Panc1 (cell line): ENCODE measurements at regions not wholly inside any gene's neighbourhood (a gene's known extent, or its start where the extent isn't known, plus 50 kb on each side); places are given as distances from the start of the nearest gene placed in this dataset.

ENCODE experiments used
- ATAC-seq: fragments of 200-7000 bp; cut with Tn5 transposase; 2 replicates; pipeline ENCODE4 v1.9.1; 2020; ENCODE audit warnings: mild to moderate bottlenecking, moderate library complexity
- BruUV-seq: library from RNA; stranded (reverse); fragments of 400-500 nt; replicated peaks from 2 replicates; lab custom pipeline; 2021; lab: Mats Ljungman, UMichigan
- CTCF ChIA-PET: fragments of 300-600 bp; sonication (Branson Sonifier 250); formaldehyde crosslinking; loops from one replicate; lab custom pipeline; 2022; ENCODE audit warnings: antibody characterized with exemption; lab: Charles Lee
- POLR2A ChIA-PET: fragments of 300-600 bp; sonication (Branson Sonifier 250); formaldehyde crosslinking; loops from one replicate; lab custom pipeline; 2022; ENCODE audit warnings: antibody characterized with exemption; lab: Charles Lee
- DNase-seq: peaks from one replicate; pipeline ENCODE4 v3.0.0-alpha.2; 2010; ENCODE audit warnings: low read depth, low spot score
- H3K27ac ChIP-seq: 2 replicates; pipeline ENCODE4 v1.5.1; 2011; ENCODE audit warnings: mild to moderate bottlenecking, low read length, inconsistent platforms
- H3K27me3 ChIP-seq: fragments of 200-500 bp; sonication (Bioruptor generic); 2 replicates; pipeline ENCODE4 v1.6.0; 2014; ENCODE audit warnings: low read length, inconsistent platforms; ENCODE audit not compliant: control insufficient read depth, insufficient read depth
- H3K36me3 ChIP-seq: fragments of 200-500 bp; sonication (Bioruptor generic); 2 replicates; pipeline ENCODE4 v1.5.1; 2014; ENCODE audit warnings: inconsistent platforms, mild to moderate bottlenecking, low read length, moderate library complexity; ENCODE audit not compliant: control insufficient read depth, insufficient read depth
- H3K4me1 ChIP-seq: 2 replicates; pipeline ENCODE4 v1.5.1; 2011; ENCODE audit warnings: inconsistent platforms, mild to moderate bottlenecking, low read length, moderate library complexity; ENCODE audit not compliant: control insufficient read depth, insufficient read depth
- H3K4me3 ChIP-seq, 2 experiments: 2 replicates each; pipeline ENCODE4 v1.5.1; 2011 to 2012; ENCODE audit warnings: low read depth in 2 of 2, low read length in 2 of 2, mild to moderate bottlenecking in 2 of 2, inconsistent platforms in 1 of 2, moderate library complexity in 1 of 2
- H3K9me3 ChIP-seq: fragments of 200-500 bp; sonication (Bioruptor generic); 2 replicates; pipeline ENCODE4 v1.5.1; 2014; ENCODE audit warnings: low read depth, mild to moderate bottlenecking, inconsistent platforms, low read length, moderate library complexity; ENCODE audit not compliant: control insufficient read depth, insufficient read depth
- POLR2AphosphoS5 ChIP-seq: IDR thresholded peaks from 2 replicates; pipeline ENCODE4 v1.6.1; 2012; ENCODE audit warnings: mild to moderate bottlenecking, low read depth, low read length, moderate library complexity
- REST ChIP-seq, 2 experiments: IDR thresholded peaks; 2 replicates each; pipeline ENCODE4 v1.6.1; 2011 to 2012; ENCODE audit warnings: low read depth in 2 of 2, control low read depth in 1 of 2, low read length in 1 of 2, mild to moderate bottlenecking in 1 of 2, moderate library complexity in 1 of 2; ENCODE audit not compliant: insufficient read depth in 1 of 2
- SIN3A ChIP-seq: IDR thresholded peaks from 2 replicates; pipeline ENCODE4 v1.6.1; 2012; ENCODE audit warnings: low read depth, mild to moderate bottlenecking, low read length, moderate library complexity, borderline replicate concordance; ENCODE audit not compliant: insufficient read depth
- TCF7L2 ChIP-seq: IDR thresholded peaks from 2 replicates; pipeline ENCODE4 v1.6.1; 2011; ENCODE audit warnings: mild to moderate bottlenecking, low read depth, low read length, inconsistent platforms
- in situ Hi-C: cut with HindIII; loops from 2 replicates; pipeline ENCODE4 v1.10.0; 2016; ENCODE audit warnings: low sequenced_read_pairs, low pct_unique_long_range_greater_than_20kb
- intact Hi-C: fragments of 100-400 bp; cut with micrococcal nuclease; formaldehyde crosslinking; loops from one replicate; pipeline ENCODE4 v1.10.0; 2022; ENCODE audit not compliant: unreplicated experiment
- TF ChIP-seq, protein P1 (sequence below): fragments of 450-650 bp; IDR thresholded peaks from 2 replicates; pipeline ENCODE4 v1.5.1; 2017; ENCODE audit warnings: mild to moderate bottlenecking

GRCh38 chr2:188870289-188870688 lies 103.9 kb upstream of the COL3A1 start:
- in situ Hi-C loops, result no loop called here
- Histone ChIP-seq H3K4me1 (no peaks in the 10 kb centered on the region), H3K36me3 (no peaks in the 10 kb centered on the region), H3K9me3 (no peaks in the 10 kb centered on the region), H3K27me3 (no peaks in the 10 kb centered on the region), H3K4me3 (no peak overlapping the region), H3K27ac (no peak overlapping the region)
- no TSS peak for BruUV-seq
- ATAC-seq (no peak), DNase-seq (no peak)
- POLR2A ChIA-PET, result no interaction called here
- intact Hi-C loops, result no loop called here
- CTCF ChIA-PET, result interaction anchor here (0.6 kb wide), 1 partner anchor 356 kb away, joined by 5 read pairs; no protein-coding TSS in a partner anchor
- TF ChIP-seq POLR2AphosphoS5 (no peak), SIN3A (no peak), TCF7L2 (no peak), REST (IDR thresholded peaks at IDR 0.05; ENCODE audit: insufficient read depth in 1 of 2, low read depth in 2 of 2, low read length in 1 of 2) (no peak)
- TF ChIP-seq, protein P1, sequence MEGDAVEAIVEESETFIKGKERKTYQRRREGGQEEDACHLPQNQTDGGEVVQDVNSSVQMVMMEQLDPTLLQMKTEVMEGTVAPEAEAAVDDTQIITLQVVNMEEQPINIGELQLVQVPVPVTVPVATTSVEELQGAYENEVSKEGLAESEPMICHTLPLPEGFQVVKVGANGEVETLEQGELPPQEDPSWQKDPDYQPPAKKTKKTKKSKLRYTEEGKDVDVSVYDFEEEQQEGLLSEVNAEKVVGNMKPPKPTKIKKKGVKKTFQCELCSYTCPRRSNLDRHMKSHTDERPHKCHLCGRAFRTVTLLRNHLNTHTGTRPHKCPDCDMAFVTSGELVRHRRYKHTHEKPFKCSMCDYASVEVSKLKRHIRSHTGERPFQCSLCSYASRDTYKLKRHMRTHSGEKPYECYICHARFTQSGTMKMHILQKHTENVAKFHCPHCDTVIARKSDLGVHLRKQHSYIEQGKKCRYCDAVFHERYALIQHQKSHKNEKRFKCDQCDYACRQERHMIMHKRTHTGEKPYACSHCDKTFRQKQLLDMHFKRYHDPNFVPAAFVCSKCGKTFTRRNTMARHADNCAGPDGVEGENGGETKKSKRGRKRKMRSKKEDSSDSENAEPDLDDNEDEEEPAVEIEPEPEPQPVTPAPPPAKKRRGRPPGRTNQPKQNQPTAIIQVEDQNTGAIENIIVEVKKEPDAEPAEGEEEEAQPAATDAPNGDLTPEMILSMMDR, result no peak

DNA sequence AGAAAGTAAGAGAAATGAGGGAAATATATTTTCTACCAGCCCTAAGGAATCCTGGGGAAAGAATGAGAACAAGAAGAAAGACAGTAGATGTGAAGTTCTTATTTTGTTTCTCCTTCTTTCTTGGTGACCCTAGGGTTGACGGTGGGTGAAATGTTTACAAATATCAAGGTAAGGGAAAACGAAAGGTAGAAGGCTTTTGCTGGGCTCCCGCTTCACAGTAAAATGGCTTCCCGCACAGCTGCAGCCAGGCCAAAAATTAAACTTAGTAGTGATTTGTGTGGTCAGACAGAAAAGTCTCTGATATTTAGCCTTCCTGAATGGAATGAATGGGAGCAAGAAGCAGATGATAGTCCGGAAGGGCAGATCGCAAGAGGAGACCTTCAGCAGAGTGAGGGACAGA lies 99.1 kb upstream of the COL3A1 start:
- intact Hi-C loops, result no loop called here
- TF ChIP-seq POLR2AphosphoS5 (no peak), REST (IDR thresholded peaks at IDR 0.05; ENCODE audit: insufficient read depth in 1 of 2, low read depth in 2 of 2, low read length in 1 of 2) (no peak), TCF7L2 (no peak), SIN3A (no peak)
- TF ChIP-seq, protein P1, result no peak
- POLR2A ChIA-PET, result no interaction called here
- DNase-seq (no peak), ATAC-seq (no peak)
- H3K27me3 ChIP-seq, result no peaks in the 10 kb centered on the region
- no peaks in the 10 kb centered on the region for H3K36me3 ChIP-seq
- H3K9me3 ChIP-seq, result no peaks in the 10 kb centered on the region
- H3K4me1 ChIP-seq, result no peaks in the 10 kb centered on the region
- H3K4me3 ChIP-seq, result no peak overlapping the region
- in situ Hi-C loops, result no loop called here
- no peak overlapping the region for H3K27ac ChIP-seq
- BruUV-seq, result no TSS peak
- CTCF ChIA-PET, result no interaction called here
